ENCODE measurements at regions not wholly inside any gene's neighbourhood (a gene's known extent, or its start where the extent isn't known, plus 50 kb on each side); places are given as distances from the start of the nearest gene placed in this dataset.

DNA sequence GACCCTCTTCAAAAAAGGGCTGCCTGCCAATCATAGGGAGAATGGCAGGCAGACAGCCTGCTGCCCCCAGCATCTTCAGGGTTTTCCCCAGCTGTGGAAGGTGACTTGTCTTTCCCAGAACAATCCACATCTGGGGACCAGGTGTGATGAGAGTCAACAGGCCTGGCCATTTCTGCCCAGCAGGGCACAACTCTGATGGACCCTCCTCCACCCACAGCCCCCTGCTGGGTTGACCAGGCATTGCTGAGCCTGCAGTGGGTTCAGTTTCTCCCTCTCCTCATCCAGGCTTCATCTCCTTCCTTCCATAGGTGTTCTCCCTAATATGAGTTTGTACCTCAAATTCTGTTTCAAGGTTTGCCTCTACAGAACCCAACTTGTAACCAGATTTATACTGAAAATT lies 111.0 kb downstream of the MINAR1 start:
- Mint-ChIP-seq H3K9me3 (ENCODE audit: low read depth) (no peaks in the 10 kb centered on the region), H3K27me3 (peaks cover 7% of the 10 kb centered on the region), H3K27ac (no peak overlapping the region), H3K4me3 (ENCODE audit: low read depth) (no peak overlapping the region), H3K36me3 (ENCODE audit: insufficient read depth) (no peaks in the 10 kb centered on the region), H3K4me1 (ENCODE audit: low read depth) (no peaks in the 10 kb centered on the region)
- TF ChIP-seq CTCF (IDR thresholded peaks at IDR 0.05; ENCODE audit: unreplicated experiment) = peak; percentile 18
- no peak for DNase-seq (ENCODE audit: low spot score, unreplicated experiment)

GRCh38 chr15:79549196-79549595 lies 117.1 kb downstream of the MINAR1 start:
- H3K9me3 Mint-ChIP-seq (ENCODE audit: low read depth) = no peaks in the 10 kb centered on the region
- peaks cover 19% of the 10 kb centered on the region for H3K27me3 Mint-ChIP-seq
- H3K36me3 Mint-ChIP-seq (ENCODE audit: insufficient read depth) = no peaks in the 10 kb centered on the region
- DNase-seq (ENCODE audit: low spot score, unreplicated experiment) = no peak
- TF ChIP-seq CTCF (IDR thresholded peaks at IDR 0.05; ENCODE audit: unreplicated experiment) = no peak
- no peak overlapping the region for H3K4me3 Mint-ChIP-seq (ENCODE audit: low read depth)
- H3K4me1 Mint-ChIP-seq (ENCODE audit: low read depth) = no peaks in the 10 kb centered on the region
- no peak overlapping the region for H3K27ac Mint-ChIP-seq

DNA sequence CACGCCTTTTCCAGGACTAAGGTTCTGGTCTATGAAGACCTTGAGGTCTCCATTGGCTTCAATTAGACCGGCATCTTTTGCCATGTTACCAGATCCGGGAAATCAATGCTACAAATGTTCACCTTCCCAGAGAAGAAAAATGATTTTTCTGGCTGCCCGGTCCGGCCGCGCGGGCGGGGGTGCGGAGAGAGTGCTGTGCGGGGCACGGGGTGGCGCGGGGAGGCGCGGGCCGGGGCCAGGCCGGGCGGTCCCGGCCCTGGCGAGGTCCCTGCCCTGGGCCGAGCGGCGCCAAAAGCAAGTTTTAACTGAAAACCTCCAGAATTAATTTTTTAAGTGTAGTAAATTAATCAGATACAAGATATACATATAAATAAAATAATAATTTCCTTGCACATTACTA lies 128.2 kb downstream of the MINAR1 start:
- Mint-ChIP-seq H3K4me1 (ENCODE audit: low read depth) (no peaks in the 10 kb centered on the region), H3K4me3 (ENCODE audit: low read depth) (no peak overlapping the region), H3K27ac (no peak overlapping the region), H3K27me3 (peaks cover 4% of the 10 kb centered on the region), H3K9me3 (ENCODE audit: low read depth) (peaks cover 3% of the 10 kb centered on the region), H3K36me3 (ENCODE audit: insufficient read depth) (peaks cover 1% of the 10 kb centered on the region)
- no peak for DNase-seq (ENCODE audit: low spot score, unreplicated experiment)
- TF ChIP-seq CTCF (IDR thresholded peaks at IDR 0.05; ENCODE audit: unreplicated experiment) = no peak

- DNase-seq (ENCODE audit: low spot score, unreplicated experiment) = no peak
- Mint-ChIP-seq H3K36me3 (ENCODE audit: insufficient read depth) (peaks cover 1% of the 10 kb centered on the region), H3K4me3 (ENCODE audit: low read depth) (no peak overlapping the region), H3K9me3 (ENCODE audit: low read depth) (peaks cover 3% of the 10 kb centered on the region), H3K27me3 (peaks cover 4% of the 10 kb centered on the region), H3K27ac (no peak overlapping the region), H3K4me1 (ENCODE audit: low read depth) (no peaks in the 10 kb centered on the region)
- TF ChIP-seq CTCF (IDR thresholded peaks at IDR 0.05; ENCODE audit: unreplicated experiment) = no peak
Observed at GRCh38 chr15:79561982-79562381, 129.8 kb downstream of the MINAR1 start.

DNA sequence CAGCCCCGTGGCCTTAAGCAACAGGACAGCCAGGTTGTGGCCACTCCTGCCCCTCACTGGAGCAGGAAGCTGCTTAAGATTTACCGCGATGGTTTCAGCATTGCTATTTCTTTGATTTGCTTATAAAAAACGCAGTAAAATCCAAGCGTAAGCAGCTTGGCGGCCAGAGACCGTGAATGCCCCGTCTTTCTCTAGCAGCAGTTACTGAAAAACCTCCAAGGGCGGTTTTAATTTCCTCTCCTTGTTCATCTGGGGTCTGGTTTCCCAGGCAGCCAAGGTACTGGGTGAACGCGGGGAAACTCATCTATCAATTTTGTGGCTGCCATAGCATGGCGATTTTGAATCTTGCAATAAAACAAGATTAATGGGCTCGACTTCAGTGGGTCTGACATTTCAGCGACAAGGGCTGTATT lies 130.3 kb downstream of the MINAR1 start:
- Mint-ChIP-seq H3K27me3 (peaks cover 4% of the 10 kb centered on the region), H3K4me3 (ENCODE audit: low read depth) (no peak overlapping the region), H3K9me3 (ENCODE audit: low read depth) (peaks cover 3% of the 10 kb centered on the region), H3K4me1 (ENCODE audit: low read depth) (no peaks in the 10 kb centered on the region), H3K27ac (no peak overlapping the region), H3K36me3 (ENCODE audit: insufficient read depth) (peaks cover 1% of the 10 kb centered on the region)
- DNase-seq (ENCODE audit: low spot score, unreplicated experiment) = no peak
- no peak for TF ChIP-seq CTCF (IDR thresholded peaks at IDR 0.05; ENCODE audit: unreplicated experiment)

Data from progenitor cell of endocrine pancreas (in vitro differentiated cells).